ENCODE measurements at regions not wholly inside any gene's neighbourhood (a gene's known extent, or its start where the extent isn't known, plus 50 kb on each side); places are given as distances from the start of the nearest gene placed in this dataset.

DNA sequence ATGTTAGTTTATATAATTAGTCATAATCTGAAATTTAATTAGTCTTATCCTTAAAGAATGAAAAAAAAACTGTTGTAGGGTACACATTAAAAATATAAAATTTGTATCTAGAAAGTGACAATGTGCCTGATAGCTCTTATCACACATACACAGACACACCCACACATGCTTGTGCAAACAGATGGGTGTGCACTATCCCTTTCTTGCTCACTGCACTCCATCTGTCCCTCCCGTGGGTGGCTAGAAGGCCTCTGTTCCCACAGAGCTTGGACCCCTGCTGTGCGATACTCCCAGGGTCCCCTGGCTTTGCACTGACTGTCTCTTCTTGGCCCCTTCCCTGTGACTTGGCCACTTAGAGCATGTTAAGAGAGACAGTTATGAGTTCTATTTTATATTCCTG lies 123.9 kb upstream of the ACKR3 start:
- TF ChIP-seq, protein P1, sequence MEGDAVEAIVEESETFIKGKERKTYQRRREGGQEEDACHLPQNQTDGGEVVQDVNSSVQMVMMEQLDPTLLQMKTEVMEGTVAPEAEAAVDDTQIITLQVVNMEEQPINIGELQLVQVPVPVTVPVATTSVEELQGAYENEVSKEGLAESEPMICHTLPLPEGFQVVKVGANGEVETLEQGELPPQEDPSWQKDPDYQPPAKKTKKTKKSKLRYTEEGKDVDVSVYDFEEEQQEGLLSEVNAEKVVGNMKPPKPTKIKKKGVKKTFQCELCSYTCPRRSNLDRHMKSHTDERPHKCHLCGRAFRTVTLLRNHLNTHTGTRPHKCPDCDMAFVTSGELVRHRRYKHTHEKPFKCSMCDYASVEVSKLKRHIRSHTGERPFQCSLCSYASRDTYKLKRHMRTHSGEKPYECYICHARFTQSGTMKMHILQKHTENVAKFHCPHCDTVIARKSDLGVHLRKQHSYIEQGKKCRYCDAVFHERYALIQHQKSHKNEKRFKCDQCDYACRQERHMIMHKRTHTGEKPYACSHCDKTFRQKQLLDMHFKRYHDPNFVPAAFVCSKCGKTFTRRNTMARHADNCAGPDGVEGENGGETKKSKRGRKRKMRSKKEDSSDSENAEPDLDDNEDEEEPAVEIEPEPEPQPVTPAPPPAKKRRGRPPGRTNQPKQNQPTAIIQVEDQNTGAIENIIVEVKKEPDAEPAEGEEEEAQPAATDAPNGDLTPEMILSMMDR (IDR thresholded peaks at IDR 0.05) = no peak
- no peak for TF ChIP-seq POLR2A (IDR thresholded peaks at IDR 0.05)
